ENCODE measurements at regions not wholly inside any gene's neighbourhood (a gene's known extent, or its start where the extent isn't known, plus 50 kb on each side); places are given as distances from the start of the nearest gene placed in this dataset.

DNA sequence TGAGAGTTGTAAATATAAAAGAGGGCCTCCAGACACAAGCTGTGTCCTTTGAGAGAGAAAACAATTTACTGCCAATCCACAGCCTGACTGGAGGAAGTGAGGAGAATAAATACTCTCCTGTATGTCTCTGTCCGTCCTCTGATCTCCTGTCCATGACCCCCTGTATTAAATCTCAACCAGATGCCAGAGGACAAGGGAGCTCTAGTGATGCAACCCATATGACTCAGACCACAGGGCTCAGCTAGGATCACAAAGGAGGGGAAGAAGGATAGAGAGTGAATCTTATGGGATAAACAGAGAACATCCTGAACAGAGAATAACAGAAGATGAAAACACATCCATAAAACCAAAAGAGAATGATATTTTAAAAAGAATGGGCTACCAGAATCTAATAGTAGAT, 482.6 kb downstream of the PLOD2 start:
- Histone ChIP-seq H3K4me1 (ENCODE audit: insufficient read depth, low read length) (no peaks in the 10 kb centered on the region), H3K4ac (ENCODE audit: low read depth, low read length) (no peak overlapping the region), H4K8ac (replicated peaks; ENCODE audit: insufficient read length, low read depth, low read length) (no peak overlapping the region), H3K9ac (ENCODE audit: extremely low read depth, insufficient read length, low read length) (no peak overlapping the region), H2BK15ac (ENCODE audit: low read depth, low read length) (no peak overlapping the region), H2BK5ac (ENCODE audit: insufficient read length, low read length) (no peak overlapping the region), H3K23ac (ENCODE audit: insufficient read length, low read depth, low read length) (no peak overlapping the region), H2BK12ac (ENCODE audit: insufficient read length, low read depth, low read length) (no peak overlapping the region), H2AFZ (ENCODE audit: low read length) (no peak overlapping the region), H4K91ac (ENCODE audit: insufficient read length, low read depth, low read length) (no peak overlapping the region), H3K9me3 (ENCODE audit: control insufficient read depth, low read depth, low read length) (no peaks in the 10 kb centered on the region), H4K20me1 (ENCODE audit: control insufficient read depth, insufficient read depth, insufficient read length) (no peaks in the 10 kb centered on the region), H3K14ac (ENCODE audit: insufficient read depth, low read length) (no peak overlapping the region), H3K4me2 (ENCODE audit: insufficient read depth, insufficient read length, low read length) (no peak overlapping the region), H3K79me1 (ENCODE audit: insufficient read depth, low read depth, low read length, poor library complexity, severe bottlenecking) (no peaks in the 10 kb centered on the region), H3K79me2 (ENCODE audit: insufficient read depth, low read length) (no peaks in the 10 kb centered on the region), H3K27me3 (ENCODE audit: insufficient read depth, low read length) (no peaks in the 10 kb centered on the region), H3K23me2 (ENCODE audit: insufficient read length, low read depth, low read length, poor library complexity, severe bottlenecking) (no peaks in the 10 kb centered on the region), H2BK120ac (ENCODE audit: low read depth, low read length, poor library complexity, severe bottlenecking) (no peak overlapping the region), H3K18ac (ENCODE audit: insufficient read length, low read depth, low read length) (no peak overlapping the region), H3T11ph (ENCODE audit: low read length) (no peak overlapping the region), H3K56ac (ENCODE audit: insufficient read length, low read depth, low read length) (no peak overlapping the region), H2BK20ac (ENCODE audit: low read depth, low read length, poor library complexity, severe bottlenecking) (no peak overlapping the region), H3K27ac (ENCODE audit: insufficient read length, low read depth, low read length) (no peak overlapping the region), H4K5ac (ENCODE audit: insufficient read length, low read depth, low read length) (no peak overlapping the region), H2AK5ac (ENCODE audit: insufficient read length, low read length) (no peak overlapping the region)
- peak overlapping the region in 1 of 3 experiments; percentile 63; a peak in 1 of 7 replicates for H3K27ac Mint-ChIP-seq
- no peaks in the 10 kb centered on the region for H3K9me3 Mint-ChIP-seq
- H3K4me1 Mint-ChIP-seq, result peaks cover 0 to 7% of the 10 kb centered on the region in 2 experiments; a peak in 2 of 4 replicates
- no peaks in the 10 kb centered on the region for H3K27me3 Mint-ChIP-seq (ENCODE audit: low read depth)
- WGBS (ENCODE audit: extremely low coverage, insufficient read length, low lambda C conversion rate), result no CpG with 5 or more reads among the region's 1 CpG
- TF ChIP-seq, protein P1, sequence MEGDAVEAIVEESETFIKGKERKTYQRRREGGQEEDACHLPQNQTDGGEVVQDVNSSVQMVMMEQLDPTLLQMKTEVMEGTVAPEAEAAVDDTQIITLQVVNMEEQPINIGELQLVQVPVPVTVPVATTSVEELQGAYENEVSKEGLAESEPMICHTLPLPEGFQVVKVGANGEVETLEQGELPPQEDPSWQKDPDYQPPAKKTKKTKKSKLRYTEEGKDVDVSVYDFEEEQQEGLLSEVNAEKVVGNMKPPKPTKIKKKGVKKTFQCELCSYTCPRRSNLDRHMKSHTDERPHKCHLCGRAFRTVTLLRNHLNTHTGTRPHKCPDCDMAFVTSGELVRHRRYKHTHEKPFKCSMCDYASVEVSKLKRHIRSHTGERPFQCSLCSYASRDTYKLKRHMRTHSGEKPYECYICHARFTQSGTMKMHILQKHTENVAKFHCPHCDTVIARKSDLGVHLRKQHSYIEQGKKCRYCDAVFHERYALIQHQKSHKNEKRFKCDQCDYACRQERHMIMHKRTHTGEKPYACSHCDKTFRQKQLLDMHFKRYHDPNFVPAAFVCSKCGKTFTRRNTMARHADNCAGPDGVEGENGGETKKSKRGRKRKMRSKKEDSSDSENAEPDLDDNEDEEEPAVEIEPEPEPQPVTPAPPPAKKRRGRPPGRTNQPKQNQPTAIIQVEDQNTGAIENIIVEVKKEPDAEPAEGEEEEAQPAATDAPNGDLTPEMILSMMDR (conservative IDR thresholded peaks at IDR 0.05), result no peak
- H3K36me3 Mint-ChIP-seq (ENCODE audit: insufficient read depth in 1 of 3, low read depth in 3 of 3), result no peaks in the 10 kb centered on the region
- no peak overlapping the region for H3K4me3 Mint-ChIP-seq
- no peak for DNase-seq

Measured in H9 (cell line).